PFSK-1 (cell line): ENCODE measurements at regions not wholly inside any gene's neighbourhood (a gene's known extent, or its start where the extent isn't known, plus 50 kb on each side); places are given as distances from the start of the nearest gene placed in this dataset.

Experiments used
- FOXP2 ChIP-seq: optimal IDR thresholded peaks from 2 replicates; pipeline ENCODE3; 2011; ENCODE audit warnings: borderline replicate concordance, control low read depth, inconsistent platforms; ENCODE audit not compliant: insufficient read depth; ENCODE audit errors: extremely low read length, extremely low read depth
- POLR2AphosphoS5 ChIP-seq: IDR thresholded peaks from 2 replicates; pipeline ENCODE4 v1.6.1; 2012; ENCODE audit warnings: low read depth, mild to moderate bottlenecking, control low read depth, low read length, moderate library complexity
- REST ChIP-seq, 2 experiments: IDR thresholded peaks; 2 replicates each; pipeline versions ENCODE4 v1.6.1 to v1.8.0; 2011 to 2012; ENCODE audit warnings: low read depth in 2 of 2, low read length in 2 of 2, control low read depth in 1 of 2, inconsistent platforms in 1 of 2, mild to moderate bottlenecking in 1 of 2, moderate library complexity in 1 of 2; ENCODE audit not compliant: insufficient read depth in 1 of 2
- SIN3A ChIP-seq: IDR thresholded peaks from 2 replicates; pipeline ENCODE4 v1.6.1; 2012; ENCODE audit warnings: mild to moderate bottlenecking, low read length, moderate library complexity, borderline replicate concordance; ENCODE audit not compliant: insufficient read depth
- TAF1 ChIP-seq: IDR thresholded peaks from 2 replicates; pipeline ENCODE4 v1.6.1; 2012; ENCODE audit warnings: low read length, control low read depth, borderline replicate concordance; ENCODE audit not compliant: insufficient read depth

GRCh38 chr2:84286878-84287277 lies 172.2 kb downstream of the SUCLG1 start:
- TF ChIP-seq TAF1 (no peak), REST (IDR thresholded peaks at IDR 0.05; ENCODE audit: insufficient read depth in 1 of 2, low read depth in 2 of 2, low read length in 2 of 2) (no peak), SIN3A (no peak), POLR2AphosphoS5 (no peak), FOXP2 (no peak)

GRCh38 chr2:84285056-84285747 lies 173.9 kb downstream of the SUCLG1 start:
- no peak for TF ChIP-seq REST (IDR thresholded peaks at IDR 0.05; ENCODE audit: insufficient read depth in 1 of 2, low read depth in 2 of 2, low read length in 2 of 2)
- no peak for TF ChIP-seq FOXP2
- no peak for TF ChIP-seq SIN3A
- TF ChIP-seq POLR2AphosphoS5, result no peak
- no peak for TF ChIP-seq TAF1

- TF ChIP-seq FOXP2 (no peak), POLR2AphosphoS5 (no peak), REST (IDR thresholded peaks at IDR 0.05; ENCODE audit: insufficient read depth in 1 of 2, low read depth in 2 of 2, low read length in 2 of 2) (no peak), TAF1 (no peak), SIN3A (no peak)
These were observed 175.6 kb downstream of the SUCLG1 start for GRCh38 chr2:84283506-84283905.

GRCh38 chr2:84281510-84281909 lies 177.6 kb downstream of the SUCLG1 start:
- no peak for TF ChIP-seq SIN3A
- no peak for TF ChIP-seq POLR2AphosphoS5
- TF ChIP-seq REST (IDR thresholded peaks at IDR 0.05; ENCODE audit: insufficient read depth in 1 of 2, low read depth in 2 of 2, low read length in 2 of 2), result no peak
- no peak for TF ChIP-seq TAF1
- no peak for TF ChIP-seq FOXP2
